HCT116 (cell line): ENCODE measurements at regions not wholly inside any gene's neighbourhood (a gene's known extent, or its start where the extent isn't known, plus 50 kb on each side); places are given as distances from the start of the nearest gene placed in this dataset.

Experiments
- ATAC-seq: fragments of 200-7000 bp; cut with Tn5 transposase; 2 replicates; pipeline ENCODE4 v1.9.1; 2020; ENCODE audit warnings: mild to moderate bottlenecking, moderate library complexity
- BruUV-seq: library from RNA; stranded (reverse); fragments of 400-500 nt; replicated peaks from 2 replicates; lab custom pipeline; 2021; lab: Mats Ljungman, UMichigan
- CTCF ChIA-PET: fragments of 300-600 bp; sonication (Branson Sonifier 250); formaldehyde crosslinking; loops from one replicate; lab custom pipeline; 2021; ENCODE audit warnings: antibody characterized with exemption; lab: Charles Lee
- POLR2A ChIA-PET: fragments of 300-600, 350-600 bp; sonication (Branson Sonifier 250); formaldehyde crosslinking; loops from one replicate; lab custom pipeline; 2021; ENCODE audit warnings: antibody characterized with exemption; lab: Charles Lee
- RAD21 ChIA-PET, 2 experiments: fragments of 300-600 bp; sonication (Branson Sonifier 250); formaldehyde crosslinking; loops; one replicate each; lab custom pipeline; 2023; ENCODE audit warnings: low total read pairs in 2 of 2; ENCODE audit not compliant: uncharacterized antibody in 2 of 2, unreplicated experiment in 2 of 2, low non-redundant PET in 1 of 2; lab: Charles Lee
- DNase-seq: peaks from one replicate; pipeline ENCODE4 v3.0.0-alpha.2; 2010; ENCODE audit warnings: low read depth, low spot score
- H2AFZ ChIP-seq: fragments of 200-600 bp; shearing (Covaris generic), sonication (generic); 2 replicates; pipeline ENCODE4 v1.6.1; 2017; ENCODE audit warnings: low read depth, mixed run types, mixed read lengths, antibody characterized with exemption, low read length; ENCODE audit not compliant: poor library complexity, severe bottlenecking
- H3K27ac ChIP-seq: 2 replicates; pipeline ENCODE4 v1.5.1; 2012; ENCODE audit warnings: low read depth, low read length
- H3K27me3 ChIP-seq: fragments of 200-600 bp; sonication (generic); 2 replicates; pipeline ENCODE4 v1.6.1; 2016; ENCODE audit warnings: mixed run types, low read length, mixed read lengths; ENCODE audit not compliant: insufficient read depth
- H3K36me3 ChIP-seq, 2 experiments: fragments of 200-500 bp in 1 of 2; fragments of 200-600 bp in 1 of 2; sonication (Bioruptor generic) in 1 of 2; sonication (generic) in 1 of 2; 2 replicates each; pipeline versions ENCODE4 v1.5.1 to v1.6.1; 2014 to 2016; ENCODE audit warnings: low read length in 2 of 2, inconsistent platforms in 1 of 2, mixed read lengths in 1 of 2, mixed run types in 1 of 2; ENCODE audit not compliant: insufficient read depth in 2 of 2, control insufficient read depth in 1 of 2
- H3K4me1 ChIP-seq, 2 experiments: fragments of 200-600 bp in 1 of 2; sonication (generic) in 1 of 2; 2 replicates each; pipeline versions ENCODE4 v1.5.1 to v1.6.1; 2012 to 2017; ENCODE audit warnings: low read length in 2 of 2, inconsistent platforms in 1 of 2, mild to moderate bottlenecking in 1 of 2, mixed read lengths in 1 of 2, mixed run types in 1 of 2, moderate library complexity in 1 of 2; ENCODE audit not compliant: insufficient read depth in 2 of 2, control insufficient read depth in 1 of 2
- H3K4me2 ChIP-seq: fragments of 200-600 bp; sonication (generic); 2 replicates; pipeline ENCODE4 v1.6.1; 2017; ENCODE audit warnings: mixed run types, low read length, mixed read lengths
- H3K4me3 ChIP-seq, 2 experiments: fragments of 200-600 bp in 1 of 2; sonication (generic) in 1 of 2; replicated peaks in 1 of 2; 2 replicates each; pipeline ENCODE4 v1.5.1; 2011 to 2016; ENCODE audit warnings: low read length in 2 of 2, control low read depth in 1 of 2, low read depth in 1 of 2, mild to moderate bottlenecking in 1 of 2, mixed read lengths in 1 of 2, mixed run types in 1 of 2
- H3K79me2 ChIP-seq: fragments of 200-600 bp; sonication (generic); 2 replicates; pipeline ENCODE4 v1.6.1; 2017; ENCODE audit warnings: mild to moderate bottlenecking, mixed run types, low read length, moderate library complexity, mixed read lengths; ENCODE audit not compliant: insufficient read depth
- H3K9ac ChIP-seq: fragments of 200-600 bp; sonication (generic); 2 replicates; pipeline ENCODE4 v1.6.1; 2016; ENCODE audit warnings: low read length, mixed read lengths
- H3K9me2 ChIP-seq: fragments of 200-600 bp; sonication (generic), shearing (Covaris generic); 2 replicates; pipeline ENCODE4 v1.6.1; 2017; ENCODE audit warnings: mixed run types, mild to moderate bottlenecking, moderate library complexity; ENCODE audit not compliant: insufficient read depth
- H3K9me3 ChIP-seq, 2 experiments: fragments of 200-500 bp in 1 of 2; fragments of 200-600 bp in 1 of 2; sonication (Bioruptor generic) in 1 of 2; sonication (generic) in 1 of 2; 2 replicates each; pipeline ENCODE4 v1.6.1; 2014 to 2017; ENCODE audit warnings: low read length in 2 of 2, mixed read lengths in 2 of 2, inconsistent platforms in 1 of 2, low read depth in 1 of 2, mild to moderate bottlenecking in 1 of 2, mixed run types in 1 of 2, moderate library complexity in 1 of 2; ENCODE audit not compliant: control insufficient read depth in 1 of 2, insufficient read depth in 1 of 2
- H4K20me1 ChIP-seq: fragments of 200-600 bp; sonication (generic), shearing (Covaris generic); 2 replicates; pipeline ENCODE4 v1.6.1; 2017; ENCODE audit warnings: mixed run types, mild to moderate bottlenecking, moderate library complexity; ENCODE audit not compliant: insufficient read depth
- ATF3 ChIP-seq: IDR thresholded peaks from 2 replicates; pipeline ENCODE4 v1.6.1; 2012
- CEBPB ChIP-seq: IDR thresholded peaks from 2 replicates; pipeline ENCODE4 v1.6.1; 2012; ENCODE audit warnings: low read depth
- CTCF ChIP-seq, 3 experiments: fragments of 200-600 bp in 1 of 3; sonication (generic) in 1 of 3; IDR thresholded peaks in 2 of 3; conservative IDR thresholded peaks in 1 of 3; 2 replicates each; pipeline ENCODE4 v1.5.1; 2012 to 2017; ENCODE audit warnings: low read depth in 2 of 3, low read length in 2 of 3, antibody characterized with exemption in 1 of 3, borderline replicate concordance in 1 of 3, control low read depth in 1 of 3, mild to moderate bottlenecking in 1 of 3, mixed read lengths in 1 of 3, mixed run types in 1 of 3, moderate library complexity in 1 of 3; ENCODE audit not compliant: insufficient read depth in 1 of 3
- EGR1 ChIP-seq: IDR thresholded peaks from 2 replicates; pipeline ENCODE4 v1.6.1; 2012; ENCODE audit warnings: low read depth
- ELF1 ChIP-seq: IDR thresholded peaks from 2 replicates; pipeline ENCODE4 v1.6.1; 2012; ENCODE audit warnings: low read depth, borderline replicate concordance
- EZH2 ChIP-seq: fragments of 200-600 bp; sonication (generic); IDR thresholded peaks from 2 replicates; pipeline ENCODE4 v1.6.1; 2017; ENCODE audit warnings: antibody characterized with exemption, mixed run types
- EZH2phosphoT487 ChIP-seq: fragments of 200-600 bp; IDR thresholded peaks from 2 replicates; pipeline ENCODE4 v1.6.1; 2018; ENCODE audit warnings: antibody characterized with exemption, borderline replicate concordance
- FOSL1 ChIP-seq: IDR thresholded peaks from 2 replicates; pipeline ENCODE4 v1.6.1; 2012; ENCODE audit warnings: low read depth
- JUND ChIP-seq: IDR thresholded peaks from 2 replicates; pipeline ENCODE4 v1.6.1; 2012
- MAX ChIP-seq: IDR thresholded peaks from 2 replicates; pipeline ENCODE4 v1.6.1; 2012
- POLR2A ChIP-seq: IDR thresholded peaks from 2 replicates; pipeline ENCODE4 v1.7.0; 2011; ENCODE audit warnings: borderline replicate concordance; ENCODE audit not compliant: insufficient read depth, insufficient read length; ENCODE audit errors: extremely low read depth
- POLR2AphosphoS5 ChIP-seq: IDR thresholded peaks from 2 replicates; pipeline ENCODE4 v1.6.1; 2011; ENCODE audit warnings: mild to moderate bottlenecking, low read depth, low read length, moderate library complexity
- REST ChIP-seq: IDR thresholded peaks from 2 replicates; pipeline ENCODE4 v1.6.1; 2012; ENCODE audit warnings: low read depth
- SIN3A ChIP-seq: IDR thresholded peaks from 2 replicates; pipeline ENCODE4 v1.6.1; 2012; ENCODE audit warnings: low read depth
- SP1 ChIP-seq: IDR thresholded peaks from 2 replicates; pipeline ENCODE4 v1.6.1; 2012; ENCODE audit warnings: low read depth
- SRF ChIP-seq: IDR thresholded peaks from 2 replicates; pipeline ENCODE4 v1.6.1; 2012; ENCODE audit warnings: low read depth
- ZBTB33 ChIP-seq: IDR thresholded peaks from 2 replicates; pipeline ENCODE4 v1.6.1; 2011; ENCODE audit warnings: mild to moderate bottlenecking, low read length, moderate library complexity; ENCODE audit not compliant: insufficient replicate concordance; ENCODE audit errors: extremely low read depth
- intact Hi-C: fragments of 100-400 bp; cut with micrococcal nuclease; formaldehyde crosslinking; loops from 2 replicates; pipeline ENCODE4 v1.10.0; 2022

- TF ChIP-seq REST (no peak), SIN3A (no peak), FOSL1 (no peak), ELF1 (no peak), EGR1 (no peak)
These were observed 178.1 kb upstream of the DDHD1 start (continued) for GRCh38 chr14:53331247-53331646.

GRCh38 chr14:53330441-53330840 lies 177.3 kb upstream of the DDHD1 start:
- ATAC-seq (no peak), DNase-seq (no peak)
- Histone ChIP-seq H3K4me1 (peaks cover 0 to 18% of the 10 kb centered on the region in 2 experiments; a peak in 2 of 4 replicates), H3K4me2 (no peak overlapping the region), H2AFZ (no peak overlapping the region), H3K27ac (no peak overlapping the region), H3K9me2 (no peaks in the 10 kb centered on the region), H3K79me2 (no peaks in the 10 kb centered on the region), H3K9me3 (no peaks in the 10 kb centered on the region), H3K4me3 (no peak overlapping the region), H4K20me1 (no peaks in the 10 kb centered on the region), H3K9ac (no peak overlapping the region), H3K27me3 (no peaks in the 10 kb centered on the region), H3K36me3 (no peaks in the 10 kb centered on the region)
- POLR2A ChIA-PET, result no interaction called here
- TF ChIP-seq POLR2AphosphoS5, result no peak
- no peak for TF ChIP-seq SP1
- no peak for TF ChIP-seq ATF3
- no peak for TF ChIP-seq FOSL1
- TF ChIP-seq JUND, result no peak
- no peak for TF ChIP-seq MAX
- no peak for TF ChIP-seq CTCF (IDR thresholded peaks at IDR 0.05 in 2 of 3, conservative IDR thresholded peaks at IDR 0.05 in 1 of 3; ENCODE audit: borderline replicate concordance in 1 of 3, insufficient read depth in 1 of 3, low read depth in 2 of 3, low read length in 2 of 3)
- no peak for TF ChIP-seq CEBPB
- TF ChIP-seq ZBTB33, result no peak
- TF ChIP-seq EZH2phosphoT487, result no peak
- no peak for TF ChIP-seq SRF
- TF ChIP-seq EGR1, result no peak
- no peak for TF ChIP-seq SIN3A
- no peak for TF ChIP-seq POLR2A
- no peak for TF ChIP-seq EZH2
- RAD21 ChIA-PET, result no interaction called here
- no TSS peak for BruUV-seq
- CTCF ChIA-PET, result no interaction called here
- intact Hi-C loops, result no loop called here
